Stomach (tissue), 8 donors: ENCODE measurements at regions not wholly inside any gene's neighbourhood (a gene's known extent, or its start where the extent isn't known, plus 50 kb on each side); places are given as distances from the start of the nearest gene placed in this dataset.

ENCODE experiments used
- DNase-seq, 2 donors: peaks; one replicate each; pipeline versions ENCODE4 v3.0.0 to v3.0.0-alpha.2; 2013 to 2019
- H3K27ac ChIP-seq, 5 donors: fragments of 200-600 bp in 4 of 5; sonication (generic) in 4 of 5; one replicate each; pipeline ENCODE4 v1.5.1; 2013 to 2019; ENCODE audit warnings: mild to moderate bottlenecking in 1 of 5, moderate library complexity in 1 of 5
- H3K27me3 ChIP-seq, 3 donors: fragments of 200-600 bp; sonication (generic); one replicate each; pipeline ENCODE4 v1.5.1; 2017 to 2019; ENCODE audit warnings: mixed run types in 1 of 3
- H3K36me3 ChIP-seq, 4 donors: fragments of 200-600 bp; sonication (generic); 1 replicate in 3 of 4; 2 replicates in 1 of 4; pipeline ENCODE4 v1.5.1; 2016 to 2019
- H3K4me1 ChIP-seq, 4 donors: fragments of 200-600 bp; sonication (generic); one replicate each; pipeline ENCODE4 v1.5.1; 2016 to 2019
- H3K4me3 ChIP-seq, 4 donors: fragments of 200-600 bp; sonication (generic) in 3 of 4; one replicate each; pipeline ENCODE4 v1.5.1; 2016 to 2019; ENCODE audit warnings: mild to moderate bottlenecking in 1 of 4
- H3K9me3 ChIP-seq, 4 donors: fragments of 200-600 bp; sonication (generic); one replicate each; pipeline ENCODE4 v1.5.1; 2016 to 2019
- EP300 ChIP-seq: sonication (generic); formaldehyde crosslinking; IDR thresholded peaks from one replicate; pipeline ENCODE4 v1.6.1; 2017; ENCODE audit warnings: antibody characterized with exemption
- POLR2A ChIP-seq, 4 donors: fragments of 450-650 bp; IDR thresholded peaks; one replicate each; pipeline ENCODE4 v1.6.1; 2016; ENCODE audit warnings: antibody characterized with exemption in 4 of 4, control low read depth in 2 of 4, mild to moderate bottlenecking in 1 of 4, moderate library complexity in 1 of 4
- POLR2AphosphoS5 ChIP-seq, 3 donors: sonication (generic); formaldehyde crosslinking; IDR thresholded peaks; one replicate each; pipeline ENCODE4 v1.6.1; 2016; ENCODE audit warnings: antibody characterized with exemption in 3 of 3
- WGBS, 5 donors: extraction: QIAGEN DNeasy Blood & Tissue Kit in 3 of 5; methylation state at CpG; one replicate each; pipeline versions ENCODE4 v1.1.5 to v1.1.7; 2013 to 2018; 5-methylcytosine and 5-hydroxymethylcytosine counted together
- intact Hi-C: fragments of 100-400 bp; cut with DNase I; formaldehyde crosslinking; loops from one replicate; pipeline ENCODE4 v1.15.1; 2023; ENCODE audit warnings: low total_unique reads
- TF ChIP-seq, protein P1 (sequence below), 7 experiments: fragments of 450-650 bp in 4 of 7; fragments of 200-600 bp in 3 of 7; sonication (generic) in 3 of 7; IDR thresholded peaks; one replicate each; pipeline ENCODE4 v1.5.1; 2016 to 2019; ENCODE audit warnings: antibody characterized with exemption in 7 of 7, control low read depth in 2 of 7, mild to moderate bottlenecking in 1 of 7
- donor health status: healthy with polysubstance abuse.
- donor health status: Bipolar disorder and iron deficiency.
- donor health status: healthy.

DNA sequence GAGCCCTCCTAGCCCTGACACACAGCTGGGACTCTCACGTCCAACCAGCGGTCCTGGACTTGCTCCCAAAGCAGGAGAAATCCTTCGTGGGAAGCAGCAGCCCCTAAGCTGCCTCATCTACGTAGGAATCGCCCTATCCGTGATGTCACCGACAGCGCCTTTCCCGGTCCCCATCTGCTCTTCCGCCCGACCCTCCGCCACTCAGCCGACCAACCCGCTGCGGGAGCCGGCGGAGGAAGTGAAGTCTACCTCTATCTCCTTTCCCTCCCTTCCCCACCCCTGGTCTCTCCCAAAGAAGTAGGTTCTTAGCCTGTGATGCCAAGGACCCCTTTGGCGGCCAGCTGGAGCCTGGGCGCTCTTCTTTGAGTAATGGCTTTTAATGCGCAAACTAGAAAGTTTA lies 272.1 kb downstream of the FAM72C start:
- Histone ChIP-seq H3K36me3 (no peaks in the 10 kb centered on the region), H3K27me3 (peaks cover 0 to 48% (median 45%) of the 10 kb centered on the region in 3 donors), H3K27ac (no peak overlapping the region), H3K4me1 (no peaks in the 10 kb centered on the region), H3K4me3 (no peak overlapping the region), H3K9me3 (peaks cover 0 to 15% (median 0%) of the 10 kb centered on the region in 4 donors)
- peak in 1 of 2 donors; percentile 10 for DNase-seq
- TF ChIP-seq, protein P1, sequence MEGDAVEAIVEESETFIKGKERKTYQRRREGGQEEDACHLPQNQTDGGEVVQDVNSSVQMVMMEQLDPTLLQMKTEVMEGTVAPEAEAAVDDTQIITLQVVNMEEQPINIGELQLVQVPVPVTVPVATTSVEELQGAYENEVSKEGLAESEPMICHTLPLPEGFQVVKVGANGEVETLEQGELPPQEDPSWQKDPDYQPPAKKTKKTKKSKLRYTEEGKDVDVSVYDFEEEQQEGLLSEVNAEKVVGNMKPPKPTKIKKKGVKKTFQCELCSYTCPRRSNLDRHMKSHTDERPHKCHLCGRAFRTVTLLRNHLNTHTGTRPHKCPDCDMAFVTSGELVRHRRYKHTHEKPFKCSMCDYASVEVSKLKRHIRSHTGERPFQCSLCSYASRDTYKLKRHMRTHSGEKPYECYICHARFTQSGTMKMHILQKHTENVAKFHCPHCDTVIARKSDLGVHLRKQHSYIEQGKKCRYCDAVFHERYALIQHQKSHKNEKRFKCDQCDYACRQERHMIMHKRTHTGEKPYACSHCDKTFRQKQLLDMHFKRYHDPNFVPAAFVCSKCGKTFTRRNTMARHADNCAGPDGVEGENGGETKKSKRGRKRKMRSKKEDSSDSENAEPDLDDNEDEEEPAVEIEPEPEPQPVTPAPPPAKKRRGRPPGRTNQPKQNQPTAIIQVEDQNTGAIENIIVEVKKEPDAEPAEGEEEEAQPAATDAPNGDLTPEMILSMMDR (IDR thresholded peaks at IDR 0.05), result no peak
- TF ChIP-seq POLR2A (IDR thresholded peaks at IDR 0.05), result no peak
- no peak for TF ChIP-seq EP300
- no peak for TF ChIP-seq POLR2AphosphoS5 (IDR thresholded peaks at IDR 0.05)
- 6 to 14% (median 10%) methylated on average over 14 to 20 of the region's 20 CpGs for WGBS, 5 donors
- intact Hi-C loops, result no loop called here

DNA sequence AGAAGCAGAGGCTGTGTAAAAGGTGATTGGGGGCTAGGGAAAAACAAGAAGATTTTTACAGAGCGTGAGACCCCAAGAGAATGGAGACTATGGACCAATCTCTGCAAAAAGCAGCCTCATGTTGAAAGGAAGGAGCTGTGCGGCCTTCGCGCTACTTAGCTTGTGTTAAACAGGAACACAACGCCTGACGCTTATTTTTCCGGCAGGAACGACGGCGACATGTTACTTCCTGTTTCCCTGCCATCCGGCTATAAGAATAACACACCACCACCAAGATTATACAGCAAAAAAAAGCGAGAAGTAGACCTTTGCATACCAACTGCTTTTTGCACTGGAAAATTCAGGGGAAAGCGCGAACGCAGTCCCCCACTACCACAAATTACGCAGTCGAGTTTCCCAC lies 272.7 kb downstream of the FAM72C start:
- Histone ChIP-seq H3K36me3 (no peaks in the 10 kb centered on the region), H3K27me3 (peaks cover 0 to 51% (median 51%) of the 10 kb centered on the region in 3 donors), H3K4me1 (no peaks in the 10 kb centered on the region), H3K4me3 (no peak overlapping the region), H3K27ac (no peak overlapping the region), H3K9me3 (peaks cover 0 to 15% (median 0%) of the 10 kb centered on the region in 4 donors)
- peak in 1 of 2 donors; percentile 3 for DNase-seq
- 0 to 14% (median 10%) methylated on average over 1 to 17 of the region's 17 CpGs for WGBS, 5 donors
- TF ChIP-seq POLR2AphosphoS5 (IDR thresholded peaks at IDR 0.05) (no peak), EP300 (no peak), POLR2A (IDR thresholded peaks at IDR 0.05) (no peak)
- TF ChIP-seq, protein P1 (IDR thresholded peaks at IDR 0.05), result no peak
- intact Hi-C loops, result no loop called here

DNA sequence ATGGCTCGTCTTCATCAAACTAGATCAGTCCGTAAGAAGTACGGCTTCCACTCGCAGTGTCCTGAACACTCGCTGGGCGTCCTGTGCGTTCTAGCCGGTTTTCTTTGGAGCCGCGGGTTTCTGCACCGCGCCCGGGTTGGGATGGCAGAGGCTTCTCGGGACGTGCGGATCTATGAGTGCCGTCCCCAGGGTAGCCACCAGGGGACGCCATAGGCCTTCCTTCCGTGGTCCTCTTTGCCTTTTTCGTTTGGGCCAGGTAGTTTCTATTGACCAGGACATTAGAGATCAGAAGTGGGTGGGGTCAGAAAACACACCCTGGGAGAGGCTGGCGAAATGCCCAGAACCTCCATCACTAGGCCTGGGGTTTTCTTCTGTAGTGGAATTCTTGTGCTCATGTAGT lies 273.8 kb downstream of the FAM72C start:
- DNase-seq, result peak; percentile 36 to 73
- 5 to 8% (median 5%) methylated on average over 13 to 21 of the region's 21 CpGs for WGBS, 5 donors

DNA sequence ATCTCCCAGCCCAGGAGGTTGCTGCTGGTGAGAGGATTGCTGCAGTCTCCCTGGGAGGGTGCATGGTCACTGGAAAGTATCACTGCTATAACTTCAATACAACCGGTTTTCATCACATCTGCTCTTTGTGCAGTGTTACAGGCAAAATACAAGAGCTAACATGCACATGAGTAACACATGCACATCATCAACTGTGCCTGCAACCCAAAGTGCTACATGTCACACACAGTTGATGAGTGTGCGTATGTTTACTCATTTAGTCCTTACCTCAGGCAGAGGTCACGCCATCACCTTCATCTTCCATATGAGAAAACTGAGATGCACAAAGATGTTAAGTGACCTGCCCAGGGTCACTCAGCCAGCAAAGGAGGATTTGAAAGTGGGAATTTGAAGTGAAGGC lies 277.7 kb downstream of the FAM72C start:
- intact Hi-C loops, result no loop called here
- 59 to 83% (median 68%) methylated on average over 3 of the region's 3 CpGs for WGBS, 5 donors
- H3K4me1 ChIP-seq, result no peaks in the 10 kb centered on the region
- H3K27ac ChIP-seq, result no peak overlapping the region
- DNase-seq, result no peak
- TF ChIP-seq POLR2A (IDR thresholded peaks at IDR 0.05), result no peak
- TF ChIP-seq, protein P1 (IDR thresholded peaks at IDR 0.05), result no peak
- no peak for TF ChIP-seq POLR2AphosphoS5 (IDR thresholded peaks at IDR 0.05)
- no peak for TF ChIP-seq EP300
- no peaks in the 10 kb centered on the region for H3K36me3 ChIP-seq
- H3K4me3 ChIP-seq, result no peak overlapping the region
- H3K9me3 ChIP-seq, result peaks cover 0 to 14% (median 0%) of the 10 kb centered on the region in 4 donors
- peaks cover 0 to 58% (median 56%) of the 10 kb centered on the region in 3 donors for H3K27me3 ChIP-seq

More for the DNA sequence above, 273.8 kb downstream of the FAM72C start:
- Histone ChIP-seq H3K27me3 (peaks cover 0 to 59% (median 56%) of the 10 kb centered on the region in 3 donors), H3K4me1 (no peaks in the 10 kb centered on the region), H3K9me3 (peaks cover 0 to 15% (median 0%) of the 10 kb centered on the region in 4 donors), H3K4me3 (no peak overlapping the region), H3K36me3 (no peaks in the 10 kb centered on the region), H3K27ac (no peak overlapping the region)
- TF ChIP-seq EP300, result no peak
- TF ChIP-seq, protein P1 (IDR thresholded peaks at IDR 0.05), result peak in 3 of 7 experiments; percentile 22 to 37 (median 33)
- intact Hi-C loops, result no loop called here
